ENCODE measurements at regions not wholly inside any gene's neighbourhood (a gene's known extent, or its start where the extent isn't known, plus 50 kb on each side); places are given as distances from the start of the nearest gene placed in this dataset.

DNA sequence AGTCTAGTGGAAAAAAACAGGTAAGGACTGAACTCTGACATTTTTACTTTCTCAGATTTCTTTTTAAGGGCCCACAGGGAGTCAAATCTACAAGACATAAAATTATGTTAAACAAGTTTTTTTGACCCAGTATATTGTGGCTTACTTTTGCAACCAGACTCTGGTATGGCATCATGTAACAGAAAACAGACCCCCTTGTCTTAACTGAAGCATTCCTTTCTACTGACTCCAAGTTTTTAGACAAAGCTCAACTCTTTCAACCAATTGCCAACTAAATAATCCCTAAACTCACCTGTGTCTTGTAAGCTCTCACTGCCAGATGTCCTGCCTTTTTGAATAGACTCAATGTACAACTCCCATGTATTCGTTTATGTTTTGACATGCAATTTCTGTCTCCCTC lies 64.3 kb downstream of the FASLG start:
- no peak for DNase-seq
- Histone ChIP-seq H3K27me3 (no peaks in the 10 kb centered on the region), H3K4me1 (no peaks in the 10 kb centered on the region), H3K4me3 (no peak overlapping the region), H3K9me3 (no peaks in the 10 kb centered on the region), H3K36me3 (ENCODE audit: low read depth, missing control alignments) (no peaks in the 10 kb centered on the region), H3K27ac (no peak overlapping the region)
- no peak for TF ChIP-seq CTCF (IDR thresholded peaks at IDR 0.05)
- WGBS, 2 donors = 73 to 88% methylated on average over 1 of the region's 1 CpG
- intact Hi-C loops (cut with DNase I; ENCODE audit: low total_unique reads) = loop anchor here (5.0 kb wide), 1 partner anchor 276 kb away; no protein-coding TSS in a partner anchor

DNA sequence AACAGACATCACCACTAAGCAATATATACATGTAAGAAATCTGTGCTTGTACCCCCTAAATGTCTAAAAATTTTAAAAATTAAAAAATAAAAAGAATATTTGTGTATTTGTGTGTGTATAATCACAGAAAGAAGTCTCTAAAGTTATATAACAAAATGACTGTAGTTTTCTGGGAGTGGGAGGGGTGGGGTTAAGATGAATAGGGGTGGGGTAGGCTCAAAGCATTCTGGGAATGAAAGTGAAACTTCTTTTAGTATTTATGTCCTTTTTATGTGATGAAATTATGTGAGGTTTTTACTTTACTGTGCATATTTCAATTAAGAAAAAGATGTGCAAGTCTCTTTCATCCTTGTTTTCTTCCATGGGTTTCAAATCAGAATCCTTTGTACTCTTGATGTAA lies 65.3 kb downstream of the FASLG start:
- Histone ChIP-seq H3K4me3 (no peak overlapping the region), H3K27ac (no peak overlapping the region), H3K4me1 (no peaks in the 10 kb centered on the region), H3K27me3 (no peaks in the 10 kb centered on the region), H3K36me3 (ENCODE audit: low read depth, missing control alignments) (no peaks in the 10 kb centered on the region), H3K9me3 (no peaks in the 10 kb centered on the region)
- DNase-seq = no peak
- intact Hi-C loops (cut with DNase I; ENCODE audit: low total_unique reads) = loop anchor here (5.0 kb wide), 1 partner anchor 277 kb away; no protein-coding TSS in a partner anchor
- TF ChIP-seq CTCF (IDR thresholded peaks at IDR 0.05) = no peak
- TF ChIP-seq POLR2A (IDR thresholded peaks at IDR 0.05) = no peak

- TF ChIP-seq CTCF (IDR thresholded peaks at IDR 0.05) (no peak), POLR2A (IDR thresholded peaks at IDR 0.05) (no peak)
- DNase-seq = no peak
- WGBS, 2 donors = 90% methylated on average over 2 of the region's 2 CpGs
- H3K9me3 ChIP-seq = no peaks in the 10 kb centered on the region
- no peak overlapping the region for H3K27ac ChIP-seq
- H3K4me1 ChIP-seq = no peaks in the 10 kb centered on the region
- no peak overlapping the region for H3K4me3 ChIP-seq
- H3K27me3 ChIP-seq = no peaks in the 10 kb centered on the region
- intact Hi-C loops (cut with DNase I; ENCODE audit: low total_unique reads) = loop anchor here (5.0 kb wide), 1 partner anchor 278 kb away; no protein-coding TSS in a partner anchor
- no peaks in the 10 kb centered on the region for H3K36me3 ChIP-seq (ENCODE audit: low read depth, missing control alignments)
These were observed 66.1 kb downstream of the FASLG start for GRCh38 chr1:172724765-172725613.

GRCh38 chr1:172726740-172727139 lies 67.8 kb downstream of the FASLG start:
- Histone ChIP-seq H3K27me3 (no peaks in the 10 kb centered on the region), H3K4me3 (no peak overlapping the region), H3K4me1 (no peaks in the 10 kb centered on the region), H3K9me3 (no peaks in the 10 kb centered on the region), H3K36me3 (ENCODE audit: low read depth, missing control alignments) (no peaks in the 10 kb centered on the region), H3K27ac (no peak overlapping the region)
- TF ChIP-seq POLR2A (IDR thresholded peaks at IDR 0.05) = no peak
- no peak for TF ChIP-seq CTCF (IDR thresholded peaks at IDR 0.05)
- 68 to 76% methylated on average over 2 of the region's 2 CpGs for WGBS, 2 donors
- intact Hi-C loops (cut with DNase I; ENCODE audit: low total_unique reads) = no loop called here
- DNase-seq = no peak
